GM19463 (cell line): ENCODE measurements at regions not wholly inside any gene's neighbourhood (a gene's known extent, or its start where the extent isn't known, plus 50 kb on each side); places are given as distances from the start of the nearest gene placed in this dataset.
"Not testable (repeated sequence)": the region's sequence is repeated elsewhere in the genome, so short reads cannot be mapped to it uniquely, and the experiment has no call there.

Experiments used
- ATAC-seq: cut with Tn5 transposase; IDR thresholded peaks from one replicate; pipeline ENCODE4 v1.9.1; 2021; ENCODE audit warnings: mild to moderate bottlenecking, moderate library complexity; ENCODE audit not compliant: unreplicated experiment

- peak; percentile 64 for ATAC-seq
These were observed 84.9 kb upstream of the NRN1 start for GRCh38 chr6:6091608-6092002.

- ATAC-seq, result peak; percentile 38
These were observed 84.3 kb upstream of the NRN1 start for GRCh38 chr6:6090861-6091607.

DNA sequence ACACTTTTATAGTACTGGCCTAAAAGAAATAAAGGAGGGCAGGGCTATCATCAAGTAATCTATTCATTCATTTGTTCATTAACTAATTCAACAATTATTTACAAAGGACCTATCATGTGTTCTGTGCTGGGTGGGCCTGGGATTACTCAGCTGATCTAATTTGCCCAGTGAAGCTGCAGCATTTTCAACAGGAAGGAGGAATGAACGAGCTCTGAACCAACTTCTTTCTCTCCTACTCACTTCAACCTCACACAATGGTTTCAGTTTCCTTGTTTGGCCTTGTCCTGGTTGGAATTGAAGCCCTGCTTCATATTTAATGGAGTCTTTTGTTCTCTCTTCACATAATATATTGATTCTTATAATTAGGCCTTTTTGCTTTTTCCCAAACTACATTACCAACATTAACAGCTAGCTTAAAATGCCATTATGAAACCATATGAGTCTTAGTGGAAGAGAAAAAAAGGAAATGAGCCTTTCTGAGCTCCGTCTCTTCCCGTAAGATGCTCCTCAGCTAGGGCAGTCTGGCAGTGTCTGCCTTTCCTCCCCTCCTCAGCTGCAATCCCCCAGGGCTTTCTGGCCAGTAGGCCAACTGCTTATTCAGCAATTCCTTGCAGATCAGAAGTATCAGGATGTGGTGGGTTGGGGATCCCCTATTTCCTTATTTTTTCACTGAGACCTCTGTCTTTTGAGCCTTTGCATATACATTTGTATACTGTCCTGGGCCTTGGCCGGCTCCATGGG, 79.4 kb upstream of the NRN1 start:
- ATAC-seq, result no peak

- no peak for ATAC-seq
These were observed 74.2 kb upstream of the NRN1 start for GRCh38 chr6:6080975-6081374.

DNA sequence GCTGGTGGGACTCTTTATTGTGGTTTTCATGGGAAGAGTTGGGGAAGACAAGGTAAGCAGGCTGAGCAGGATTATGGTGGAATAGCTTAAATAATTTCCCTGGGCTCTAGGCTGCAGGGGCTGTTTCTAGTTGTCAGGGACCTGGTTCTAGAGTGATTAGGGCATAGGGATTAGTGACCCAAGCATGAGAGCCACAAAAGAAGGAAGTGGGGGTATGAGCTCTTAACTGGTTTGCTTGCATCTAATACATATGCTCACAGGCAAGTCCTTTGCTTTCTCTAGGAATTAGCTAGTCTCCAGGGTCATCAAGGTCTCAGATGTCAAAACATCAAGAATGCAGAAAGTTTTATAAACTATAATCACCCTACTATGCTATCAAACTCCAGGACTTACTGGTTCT, 67.5 kb upstream of the NRN1 start:
- no peak for ATAC-seq

- ATAC-seq, result not testable (repeated sequence)
These were observed 61.4 kb upstream of the NRN1 start for GRCh38 chr6:6068157-6068556.

GRCh38 chr6:6058054-6058444, 51.3 kb upstream of the NRN1 start:
- ATAC-seq, result no peak

DNA sequence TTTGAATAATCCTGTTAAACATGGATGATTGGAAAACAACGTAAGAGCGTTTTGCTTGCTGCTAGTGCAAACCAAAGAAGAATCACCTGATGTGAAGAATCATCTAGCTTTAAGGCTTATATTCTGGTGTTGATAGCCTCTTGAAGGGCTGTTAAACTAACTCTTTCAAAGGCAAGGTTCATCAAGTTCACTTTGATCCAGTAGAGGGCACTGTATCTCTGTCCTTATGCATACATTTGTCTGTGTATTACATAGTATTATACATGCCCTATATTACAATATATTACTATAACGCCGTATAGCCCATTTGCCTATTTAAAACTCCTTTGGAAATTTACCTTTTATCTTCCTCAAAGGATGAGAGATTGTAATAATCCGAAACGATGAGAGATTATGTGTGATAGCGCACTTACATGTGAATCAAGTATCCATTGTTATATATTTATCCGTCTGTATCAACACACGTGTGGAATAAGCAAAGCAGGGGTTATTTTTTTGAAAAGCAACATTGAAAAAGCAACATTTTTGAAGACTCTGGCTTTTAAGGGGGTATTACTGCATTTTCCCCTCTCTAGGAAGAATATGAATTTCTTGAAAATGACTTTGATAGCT, 50.8 kb upstream of the NRN1 start:
- peak; percentile 50 for ATAC-seq
